ENCODE measurements at regions not wholly inside any gene's neighbourhood (a gene's known extent, or its start where the extent isn't known, plus 50 kb on each side); places are given as distances from the start of the nearest gene placed in this dataset.

DNA sequence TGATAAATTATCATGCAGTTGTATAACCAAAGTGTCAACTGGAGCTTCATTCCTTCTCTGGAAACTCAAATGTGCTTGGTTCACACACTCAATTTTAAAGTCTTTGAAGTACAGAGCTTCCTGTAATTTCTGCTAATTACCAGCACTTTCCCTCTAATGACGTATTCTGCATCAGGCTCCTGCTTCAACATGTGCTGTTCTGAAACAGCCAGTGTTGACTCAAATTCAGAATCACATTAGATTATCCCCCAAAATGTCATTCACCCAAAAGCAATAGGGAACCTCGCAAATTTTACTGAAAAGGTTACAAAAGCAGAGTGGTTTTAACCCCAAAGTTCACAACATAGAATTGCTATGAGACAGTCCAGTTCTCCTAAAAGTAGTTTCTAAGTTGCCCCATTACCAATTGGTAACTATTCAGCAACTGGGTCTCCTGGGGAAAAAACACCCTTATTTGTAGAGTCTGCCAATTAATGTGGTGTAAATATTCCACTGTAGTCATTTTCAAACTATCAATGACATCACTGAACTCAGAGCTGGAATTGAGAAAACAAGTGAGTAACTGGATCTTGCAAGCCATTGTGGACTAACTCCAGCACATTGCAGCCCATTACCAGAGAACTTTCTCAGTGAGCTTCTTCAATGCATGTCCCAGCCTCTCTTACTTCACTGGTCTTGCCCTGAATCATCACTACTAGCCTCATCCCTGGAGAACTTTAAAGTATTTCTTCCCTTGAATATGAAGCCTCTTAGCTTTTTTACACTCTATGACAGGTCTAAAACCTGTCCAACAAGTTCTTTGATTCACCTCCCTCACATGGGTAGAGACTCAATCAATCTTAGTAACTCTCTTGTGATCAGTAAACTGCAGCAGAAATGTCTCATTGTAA is 955.4 kb downstream of the EFNB2 start:
- H3K4me1 ChIP-seq (ENCODE audit: insufficient read depth, insufficient read length): no peaks in the 10 kb centered on the region
- no peak overlapping the region for H3K4me3 ChIP-seq (ENCODE audit: insufficient read length, low read depth)
- no peaks in the 10 kb centered on the region for H3K36me3 ChIP-seq (ENCODE audit: insufficient read depth, insufficient read length, low read length)
- no peak for TF ChIP-seq ZNF274 (IDR thresholded peaks at IDR 0.05; ENCODE audit: low read depth, low read length)
- TF ChIP-seq YY1 (IDR thresholded peaks at IDR 0.05; ENCODE audit: insufficient read depth, insufficient read length): no peak
- no peak for TF ChIP-seq SUZ12 (IDR thresholded peaks at IDR 0.05; ENCODE audit: extremely low read depth, insufficient read depth, insufficient read length)
- H3K27me3 ChIP-seq (ENCODE audit: insufficient read depth, insufficient read length): no peaks in the 10 kb centered on the region
- no peak for DNase-seq (ENCODE audit: low read depth, low spot score)
- peaks cover 7% of the 10 kb centered on the region; the same call in 1 of the 2 replicates for H3K9me3 ChIP-seq (ENCODE audit: insufficient read depth, low read length)
- no peak overlapping the region for H3K9ac ChIP-seq (ENCODE audit: insufficient read length, low read depth)

DNA sequence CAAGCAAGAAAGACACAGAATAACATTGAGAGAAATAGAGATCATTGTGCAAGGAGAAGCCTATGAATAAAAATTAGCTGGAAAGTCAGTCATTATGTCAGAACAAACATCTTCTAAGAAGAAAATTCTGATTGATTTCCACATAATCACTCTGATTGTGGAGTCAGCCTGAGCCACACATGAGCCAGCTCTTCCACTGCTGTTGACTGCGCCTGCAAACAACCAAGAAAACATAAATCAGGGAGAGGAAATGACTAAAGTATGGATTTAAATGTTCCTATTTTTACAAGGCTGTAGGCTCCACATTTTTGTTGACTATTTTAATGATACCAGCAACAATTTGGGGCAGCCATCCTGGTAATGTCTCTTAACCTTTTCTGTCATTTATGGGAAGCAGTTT is 962.3 kb downstream of the EFNB2 start:
- H3K4me1 ChIP-seq (ENCODE audit: insufficient read depth, insufficient read length): no peaks in the 10 kb centered on the region
- no peak overlapping the region for H3K9ac ChIP-seq (ENCODE audit: insufficient read length, low read depth)
- no peak for DNase-seq (ENCODE audit: low read depth, low spot score)
- no peaks in the 10 kb centered on the region for H3K27me3 ChIP-seq (ENCODE audit: insufficient read depth, insufficient read length)
- H3K9me3 ChIP-seq (ENCODE audit: insufficient read depth, low read length): peaks cover 9% of the 10 kb centered on the region; the same call in 1 of the 2 replicates
- no peak overlapping the region for H3K4me3 ChIP-seq (ENCODE audit: insufficient read length, low read depth)
- TF ChIP-seq SUZ12 (IDR thresholded peaks at IDR 0.05; ENCODE audit: extremely low read depth, insufficient read depth, insufficient read length) (no peak), ZNF274 (IDR thresholded peaks at IDR 0.05; ENCODE audit: low read depth, low read length) (no peak), YY1 (IDR thresholded peaks at IDR 0.05; ENCODE audit: insufficient read depth, insufficient read length) (no peak)
- H3K36me3 ChIP-seq (ENCODE audit: insufficient read depth, insufficient read length, low read length): no peaks in the 10 kb centered on the region

DNA sequence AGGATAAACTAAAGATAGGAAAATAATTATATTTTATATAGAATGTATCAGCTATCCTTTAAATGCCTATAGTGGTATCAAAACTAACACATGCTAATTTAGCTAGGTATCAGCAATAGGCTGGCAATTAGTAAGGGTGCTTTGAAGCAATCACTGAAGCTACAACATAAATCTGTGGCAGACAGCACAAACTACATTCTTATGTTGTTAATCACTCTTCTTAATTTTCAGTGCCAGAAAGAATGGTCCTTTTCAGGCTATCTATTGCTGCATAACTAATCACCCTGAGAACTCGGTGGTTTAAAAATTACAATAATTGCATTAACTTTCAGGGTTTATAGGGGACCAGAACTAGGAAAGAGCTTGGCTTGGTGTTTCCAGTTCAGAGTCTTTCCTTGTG is 963.1 kb downstream of the EFNB2 start:
- Histone ChIP-seq H3K4me1 (ENCODE audit: insufficient read depth, insufficient read length) (no peaks in the 10 kb centered on the region), H3K9me3 (ENCODE audit: insufficient read depth, low read length) (peaks cover 9% of the 10 kb centered on the region; the same call in 1 of the 2 replicates), H3K4me3 (ENCODE audit: insufficient read length, low read depth) (no peak overlapping the region), H3K27me3 (ENCODE audit: insufficient read depth, insufficient read length) (no peaks in the 10 kb centered on the region), H3K9ac (ENCODE audit: insufficient read length, low read depth) (no peak overlapping the region), H3K36me3 (ENCODE audit: insufficient read depth, insufficient read length, low read length) (no peaks in the 10 kb centered on the region)
- TF ChIP-seq SUZ12 (IDR thresholded peaks at IDR 0.05; ENCODE audit: extremely low read depth, insufficient read depth, insufficient read length) (no peak), YY1 (IDR thresholded peaks at IDR 0.05; ENCODE audit: insufficient read depth, insufficient read length) (no peak), ZNF274 (IDR thresholded peaks at IDR 0.05; ENCODE audit: low read depth, low read length) (no peak)
- DNase-seq (ENCODE audit: low read depth, low spot score): no peak

DNA sequence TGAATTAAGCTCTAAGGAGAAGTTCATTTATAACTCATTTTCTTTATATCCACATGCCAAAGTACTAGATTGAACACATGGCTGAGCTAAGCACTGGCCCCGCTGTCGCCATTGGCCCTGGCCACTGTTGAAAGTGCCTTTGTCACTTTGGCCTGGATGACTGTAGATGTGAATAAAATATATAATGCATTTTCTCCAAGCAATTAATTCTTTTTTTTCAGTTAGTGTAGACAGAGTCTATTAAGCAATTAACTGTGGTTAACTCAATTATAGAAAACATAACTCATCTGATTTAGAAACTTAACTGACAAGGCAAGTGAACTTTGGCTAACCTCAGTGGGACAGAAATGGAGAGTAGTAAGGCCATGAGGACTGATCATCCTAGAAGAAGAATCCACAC is 965.6 kb downstream of the EFNB2 start:
- no peak overlapping the region for H3K9ac ChIP-seq (ENCODE audit: insufficient read length, low read depth)
- no peaks in the 10 kb centered on the region for H3K36me3 ChIP-seq (ENCODE audit: insufficient read depth, insufficient read length, low read length)
- no peak for DNase-seq (ENCODE audit: low read depth, low spot score)

DNA sequence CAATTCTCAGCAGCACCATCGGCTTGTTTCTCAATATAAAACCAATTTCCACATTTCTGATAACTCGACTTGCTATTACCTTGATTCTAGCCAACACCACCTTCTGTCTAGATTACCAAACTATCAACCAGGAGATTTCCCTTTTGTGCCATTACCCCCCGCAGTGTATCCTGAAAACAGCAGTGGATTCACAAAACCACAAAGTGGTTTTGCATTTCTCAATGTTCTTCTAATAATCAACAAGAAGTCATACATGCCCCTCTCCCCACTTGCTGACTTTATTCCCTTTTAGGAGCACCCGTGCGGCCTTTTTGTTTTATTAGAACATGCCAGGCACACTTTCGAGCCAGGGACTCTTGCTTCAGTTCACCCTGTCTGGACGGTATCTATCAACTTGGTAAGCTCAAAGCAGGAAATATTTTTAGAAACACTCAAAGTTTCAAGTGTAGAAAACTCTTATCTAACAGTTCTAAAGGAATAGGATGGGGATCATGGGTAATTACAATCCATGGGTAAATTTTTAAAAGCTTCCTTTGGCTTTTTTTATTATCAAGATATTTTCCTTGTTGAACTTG is 967.4 kb downstream of the EFNB2 start:
- no peak overlapping the region for H3K4me3 ChIP-seq (ENCODE audit: insufficient read length, low read depth)
- no peaks in the 10 kb centered on the region for H3K4me1 ChIP-seq (ENCODE audit: insufficient read depth, insufficient read length)
- no peaks in the 10 kb centered on the region for H3K9me3 ChIP-seq (ENCODE audit: insufficient read depth, low read length)
- no peaks in the 10 kb centered on the region for H3K27me3 ChIP-seq (ENCODE audit: insufficient read depth, insufficient read length)
- no peaks in the 10 kb centered on the region for H3K36me3 ChIP-seq (ENCODE audit: insufficient read depth, insufficient read length, low read length)
- H3K9ac ChIP-seq (ENCODE audit: insufficient read length, low read depth): no peak overlapping the region
- TF ChIP-seq ZNF274 (IDR thresholded peaks at IDR 0.05; ENCODE audit: low read depth, low read length): no peak
- TF ChIP-seq SUZ12 (IDR thresholded peaks at IDR 0.05; ENCODE audit: extremely low read depth, insufficient read depth, insufficient read length): no peak
- no peak for DNase-seq (ENCODE audit: low read depth, low spot score)

More for the DNA sequence above, 965.6 kb downstream of the EFNB2 start:
- peaks cover under 1% of the 10 kb centered on the region; the same call in 1 of the 2 replicates for H3K9me3 ChIP-seq (ENCODE audit: insufficient read depth, low read length)
- TF ChIP-seq SUZ12 (IDR thresholded peaks at IDR 0.05; ENCODE audit: extremely low read depth, insufficient read depth, insufficient read length) (no peak), YY1 (IDR thresholded peaks at IDR 0.05; ENCODE audit: insufficient read depth, insufficient read length) (no peak), ZNF274 (IDR thresholded peaks at IDR 0.05; ENCODE audit: low read depth, low read length) (no peak)
- H3K4me1 ChIP-seq (ENCODE audit: insufficient read depth, insufficient read length): no peaks in the 10 kb centered on the region
- no peak overlapping the region for H3K4me3 ChIP-seq (ENCODE audit: insufficient read length, low read depth)
- H3K27me3 ChIP-seq (ENCODE audit: insufficient read depth, insufficient read length): no peaks in the 10 kb centered on the region

DNA sequence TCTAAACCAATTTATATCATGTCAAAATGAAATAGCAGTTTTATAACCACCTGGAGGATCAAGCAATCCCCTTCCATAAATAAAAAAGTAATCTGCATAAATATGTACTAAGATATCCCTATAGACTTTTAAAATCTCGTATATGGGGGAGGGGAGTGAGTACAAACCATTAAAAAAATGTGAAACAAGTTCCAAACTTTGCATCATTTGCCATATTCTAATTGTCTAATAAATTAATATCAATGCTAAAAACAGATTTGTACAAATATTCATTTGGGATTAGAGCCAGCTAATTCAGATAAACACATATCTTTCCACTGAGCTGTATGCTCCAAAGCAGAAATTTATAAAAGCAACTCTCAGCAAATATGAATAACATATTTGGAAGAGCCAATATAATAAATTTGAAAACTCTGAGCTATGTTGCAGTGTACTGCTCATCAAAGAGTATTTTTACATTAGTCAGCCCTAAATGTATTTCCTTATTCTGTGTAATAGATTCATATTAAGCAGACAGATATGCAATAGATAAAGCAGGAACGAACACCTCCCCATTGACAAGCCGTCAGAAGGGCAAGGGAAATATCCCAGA is 970.2 kb downstream of the EFNB2 start:
- no peaks in the 10 kb centered on the region for H3K9me3 ChIP-seq (ENCODE audit: insufficient read depth, low read length)
- no peaks in the 10 kb centered on the region for H3K4me1 ChIP-seq (ENCODE audit: insufficient read depth, insufficient read length)
- H3K27me3 ChIP-seq (ENCODE audit: insufficient read depth, insufficient read length): no peaks in the 10 kb centered on the region
- TF ChIP-seq YY1 (IDR thresholded peaks at IDR 0.05; ENCODE audit: insufficient read depth, insufficient read length): no peak
- TF ChIP-seq ZNF274 (IDR thresholded peaks at IDR 0.05; ENCODE audit: low read depth, low read length): no peak
- TF ChIP-seq SUZ12 (IDR thresholded peaks at IDR 0.05; ENCODE audit: extremely low read depth, insufficient read depth, insufficient read length): no peak
- H3K36me3 ChIP-seq (ENCODE audit: insufficient read depth, insufficient read length, low read length): no peaks in the 10 kb centered on the region
- H3K9ac ChIP-seq (ENCODE audit: insufficient read length, low read depth): no peak overlapping the region
- no peak for DNase-seq (ENCODE audit: low read depth, low spot score)
- no peak overlapping the region for H3K4me3 ChIP-seq (ENCODE audit: insufficient read length, low read depth)

DNA sequence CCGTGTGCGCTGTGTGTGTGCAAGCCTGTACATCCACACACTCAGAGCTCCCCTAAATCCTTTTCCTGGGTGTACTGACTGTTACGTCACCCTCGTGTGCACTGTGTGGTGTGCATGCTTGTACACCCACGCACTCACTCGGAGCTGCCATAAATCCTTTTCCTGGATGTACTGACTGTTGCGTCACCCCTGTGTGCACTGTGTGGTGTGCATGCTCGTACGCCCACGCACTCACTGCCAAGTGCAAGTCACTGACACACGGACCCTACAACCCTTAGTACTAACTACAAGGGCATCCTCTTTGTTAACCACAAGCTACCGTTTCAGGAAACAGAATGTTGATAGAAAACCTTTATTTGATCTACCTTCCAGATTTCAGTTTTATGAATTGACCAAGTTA is 983.4 kb downstream of the EFNB2 start:
- no peaks in the 10 kb centered on the region for H3K36me3 ChIP-seq (ENCODE audit: insufficient read depth, insufficient read length, low read length)
- TF ChIP-seq YY1 (IDR thresholded peaks at IDR 0.05; ENCODE audit: insufficient read depth, insufficient read length): no peak
- no peak for TF ChIP-seq SUZ12 (IDR thresholded peaks at IDR 0.05; ENCODE audit: extremely low read depth, insufficient read depth, insufficient read length)
- no peak for TF ChIP-seq ZNF274 (IDR thresholded peaks at IDR 0.05; ENCODE audit: low read depth, low read length)
- H3K9me3 ChIP-seq (ENCODE audit: insufficient read depth, low read length): no peaks in the 10 kb centered on the region
- H3K4me3 ChIP-seq (ENCODE audit: insufficient read length, low read depth): no peak overlapping the region
- H3K9ac ChIP-seq (ENCODE audit: insufficient read length, low read depth): no peak overlapping the region
- H3K4me1 ChIP-seq (ENCODE audit: insufficient read depth, insufficient read length): no peaks in the 10 kb centered on the region
- no peaks in the 10 kb centered on the region for H3K27me3 ChIP-seq (ENCODE audit: insufficient read depth, insufficient read length)
- DNase-seq (ENCODE audit: low read depth, low spot score): no peak
